HG02623 (cell line): ENCODE measurements at regions not wholly inside any gene's neighbourhood (a gene's known extent, or its start where the extent isn't known, plus 50 kb on each side); places are given as distances from the start of the nearest gene placed in this dataset.

ENCODE experiments used
- ATAC-seq: cut with Tn5 transposase; IDR thresholded peaks from one replicate; pipeline ENCODE4 v1.9.1; 2021; ENCODE audit warnings: moderate library complexity; ENCODE audit not compliant: unreplicated experiment

DNA sequence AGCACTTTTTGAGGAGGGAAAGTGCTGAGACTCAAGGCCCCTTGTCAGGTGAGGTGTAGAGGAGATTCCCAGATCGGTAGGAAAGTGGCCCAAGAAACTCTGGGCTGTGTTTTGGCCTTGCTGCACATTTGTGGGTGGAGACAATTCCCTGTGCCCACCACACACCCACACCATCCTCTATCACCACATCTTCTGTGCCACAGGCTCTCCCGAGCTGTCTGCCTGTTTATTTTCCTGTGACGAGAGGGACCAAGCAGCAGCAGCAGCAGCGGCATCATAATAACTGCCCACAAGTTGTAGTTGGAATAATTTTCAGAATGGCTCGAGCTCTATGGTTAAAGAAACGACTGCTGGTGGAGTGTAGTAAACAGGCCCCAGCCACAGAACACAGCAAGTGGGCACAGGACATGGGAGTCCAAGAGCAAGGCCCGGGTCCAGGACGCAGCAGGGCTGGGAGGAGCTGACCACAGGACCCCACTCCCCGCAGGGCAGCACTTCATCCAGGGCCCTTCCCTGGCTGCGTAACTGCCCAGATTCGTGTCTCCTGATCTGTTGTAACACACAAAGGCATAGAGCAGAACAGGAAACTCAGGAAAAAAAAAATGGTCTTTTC is 55.6 kb upstream of the BCL2L14 start:
- no peak for ATAC-seq

DNA sequence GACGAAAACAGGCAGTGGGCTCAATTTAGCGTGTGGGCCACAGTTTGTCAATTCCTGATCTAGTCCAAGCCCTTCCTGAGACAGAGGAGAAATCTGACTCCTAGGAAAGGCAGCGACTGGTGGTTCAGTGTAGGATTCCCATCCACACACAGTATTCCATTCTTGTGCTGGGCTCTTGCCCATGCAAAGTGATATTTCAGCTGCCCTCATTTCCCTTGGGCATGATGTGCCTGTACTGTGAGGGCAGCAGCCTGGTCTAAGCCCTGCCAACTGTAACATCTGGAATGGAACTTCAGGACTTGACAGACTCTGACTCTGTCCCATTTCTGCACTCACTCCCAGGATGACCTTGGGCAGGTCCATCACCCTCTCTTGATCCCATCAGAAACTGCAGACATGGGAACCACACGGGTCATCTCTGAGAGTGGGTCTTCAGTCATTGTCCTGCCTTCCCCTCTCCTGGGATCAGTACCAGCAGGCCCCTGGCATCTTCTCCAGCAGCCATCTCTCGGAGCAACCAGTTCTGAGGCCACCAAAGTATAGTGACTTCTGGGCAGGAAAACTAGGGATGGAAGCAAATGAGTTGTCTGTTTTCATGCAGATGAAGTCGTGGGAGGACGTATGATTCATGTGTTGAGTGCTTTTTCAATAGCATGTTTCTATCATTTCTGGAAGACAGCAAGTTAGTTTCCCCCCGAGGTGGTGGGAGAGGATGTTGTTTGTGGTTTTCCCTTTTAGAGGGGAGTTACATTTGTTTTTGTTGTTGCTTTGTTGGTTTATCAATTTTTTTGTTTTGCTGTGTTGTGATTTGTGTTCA is 54.2 kb upstream of the BCL2L14 start:
- ATAC-seq, result no peak

DNA sequence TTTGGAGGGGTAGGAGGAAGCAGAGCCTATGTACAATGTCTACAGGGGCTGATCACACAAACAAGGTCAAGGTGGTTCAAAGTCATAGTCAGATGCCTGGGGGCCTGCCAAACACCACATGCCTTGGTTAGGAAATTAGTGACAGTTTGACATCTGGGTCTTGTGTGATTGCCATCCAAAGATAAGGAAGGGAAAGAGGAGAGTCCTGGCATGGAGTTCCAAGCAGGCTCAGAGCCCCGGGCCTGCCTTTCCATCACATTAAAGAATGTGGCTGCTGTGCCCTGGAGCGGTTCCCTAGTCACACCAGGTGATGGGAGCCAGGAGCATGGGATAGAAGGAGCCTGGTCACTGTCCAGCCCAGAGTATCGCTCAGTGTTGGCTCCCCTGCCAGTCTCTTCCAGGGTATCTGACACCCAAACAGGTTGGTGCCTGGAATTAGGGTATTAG is 53.6 kb upstream of the BCL2L14 start:
- ATAC-seq, result no peak

DNA sequence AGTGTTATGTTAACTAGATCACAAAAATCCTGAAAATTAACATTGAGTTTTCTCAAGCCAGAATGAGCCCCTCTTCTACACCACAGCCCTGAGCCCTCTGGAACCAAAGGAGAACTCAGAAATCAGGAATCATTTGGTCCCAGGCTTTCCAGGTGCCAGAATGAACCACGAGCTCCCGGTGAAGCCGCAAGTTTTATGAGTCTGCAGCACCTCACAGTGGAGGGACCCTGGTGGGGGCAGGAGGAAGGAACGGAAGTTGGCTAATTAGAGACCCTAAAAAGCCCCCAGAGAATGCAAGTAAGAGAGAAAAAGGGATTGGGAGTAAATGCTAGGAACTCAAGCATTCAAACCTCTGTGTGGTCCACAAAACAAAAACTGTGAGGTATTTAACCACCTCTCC is 52.9 kb upstream of the BCL2L14 start:
- no peak for ATAC-seq

DNA sequence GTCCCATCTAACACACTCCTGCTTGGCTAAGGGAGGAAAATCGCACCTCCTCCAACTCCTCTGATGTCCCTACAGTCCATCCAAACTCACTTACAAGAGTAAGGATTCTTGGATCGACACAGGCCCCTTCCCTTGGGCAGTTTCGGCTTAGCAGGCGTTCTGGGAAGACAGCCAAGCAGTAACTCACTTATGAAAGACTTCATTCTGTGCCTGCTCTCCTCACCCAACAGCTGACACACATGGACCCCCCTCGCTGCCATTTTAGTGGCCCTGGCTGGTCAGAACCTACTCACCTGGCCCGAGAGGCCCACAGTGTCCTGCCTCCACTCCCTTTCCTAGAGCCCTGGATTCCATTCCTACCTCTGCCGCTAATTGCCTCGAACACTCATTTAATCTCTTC is 52.3 kb upstream of the BCL2L14 start:
- no peak for ATAC-seq

DNA sequence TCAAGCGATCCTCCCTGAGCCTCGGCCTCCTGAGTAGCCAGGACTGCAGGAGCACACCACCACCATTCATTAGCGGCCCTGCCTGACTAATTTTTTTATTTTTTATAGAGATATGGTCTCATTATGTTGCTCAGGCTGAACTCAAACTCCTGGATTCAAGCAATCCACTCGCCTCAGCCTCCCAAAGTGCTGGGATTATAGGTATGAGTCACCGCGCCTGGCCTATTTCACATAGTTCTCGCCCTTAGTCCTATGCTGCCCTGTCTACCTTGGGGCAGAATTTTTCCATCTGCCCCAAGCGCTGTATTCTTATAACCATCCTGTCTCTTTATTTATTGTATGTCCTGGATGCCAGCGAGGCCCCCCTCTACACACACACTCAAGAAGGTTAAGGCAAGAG is 50.9 kb upstream of the BCL2L14 start:
- ATAC-seq, result no peak

DNA sequence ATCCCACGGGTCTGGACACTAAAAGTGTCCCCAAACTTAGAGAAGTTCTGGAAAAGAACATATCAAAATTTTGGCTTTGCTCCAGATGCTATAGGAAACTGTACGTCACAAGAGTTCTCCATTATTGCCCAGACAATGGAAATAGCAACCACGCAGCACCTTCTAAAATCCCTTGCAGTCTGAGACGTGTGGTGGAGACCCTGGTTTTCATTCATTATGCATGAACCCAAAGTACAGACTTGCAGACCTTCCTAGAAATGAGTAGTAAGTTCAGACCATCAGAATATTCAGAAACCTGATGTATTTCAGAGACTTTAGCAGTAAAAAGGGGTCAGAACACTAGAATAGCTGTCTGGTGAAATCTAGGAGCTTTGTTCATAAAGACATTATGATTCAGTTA is 50.0 kb upstream of the BCL2L14 start:
- no peak for ATAC-seq
